ENCODE measurements at regions not wholly inside any gene's neighbourhood (a gene's known extent, or its start where the extent isn't known, plus 50 kb on each side); places are given as distances from the start of the nearest gene placed in this dataset.

DNA sequence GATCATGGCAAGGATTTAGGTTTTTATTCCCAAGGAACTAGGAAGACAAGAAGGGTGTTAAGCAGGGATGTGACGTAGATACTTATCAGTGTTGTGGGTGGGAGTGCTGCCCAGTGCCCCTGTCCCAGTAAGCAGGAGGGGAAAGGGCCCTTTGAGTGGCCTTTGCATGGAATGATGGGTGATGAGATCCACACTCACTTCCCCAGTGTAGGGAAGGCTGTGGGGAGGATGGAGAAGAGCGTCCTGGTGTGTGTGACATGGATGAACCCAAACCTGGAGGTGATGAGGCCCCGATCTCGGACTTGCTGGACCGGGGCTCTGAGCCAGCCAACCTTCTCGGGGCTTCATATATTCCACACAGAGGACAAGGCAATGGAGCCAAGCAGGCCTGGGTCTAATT lies 610.9 kb downstream of the CDH26 start:
- no peak overlapping the region for H3K4me3 ChIP-seq (ENCODE audit: low read length)
- H3K4me1 ChIP-seq (ENCODE audit: insufficient read depth, low read length), result no peaks in the 10 kb centered on the region
- TF ChIP-seq, protein P1, sequence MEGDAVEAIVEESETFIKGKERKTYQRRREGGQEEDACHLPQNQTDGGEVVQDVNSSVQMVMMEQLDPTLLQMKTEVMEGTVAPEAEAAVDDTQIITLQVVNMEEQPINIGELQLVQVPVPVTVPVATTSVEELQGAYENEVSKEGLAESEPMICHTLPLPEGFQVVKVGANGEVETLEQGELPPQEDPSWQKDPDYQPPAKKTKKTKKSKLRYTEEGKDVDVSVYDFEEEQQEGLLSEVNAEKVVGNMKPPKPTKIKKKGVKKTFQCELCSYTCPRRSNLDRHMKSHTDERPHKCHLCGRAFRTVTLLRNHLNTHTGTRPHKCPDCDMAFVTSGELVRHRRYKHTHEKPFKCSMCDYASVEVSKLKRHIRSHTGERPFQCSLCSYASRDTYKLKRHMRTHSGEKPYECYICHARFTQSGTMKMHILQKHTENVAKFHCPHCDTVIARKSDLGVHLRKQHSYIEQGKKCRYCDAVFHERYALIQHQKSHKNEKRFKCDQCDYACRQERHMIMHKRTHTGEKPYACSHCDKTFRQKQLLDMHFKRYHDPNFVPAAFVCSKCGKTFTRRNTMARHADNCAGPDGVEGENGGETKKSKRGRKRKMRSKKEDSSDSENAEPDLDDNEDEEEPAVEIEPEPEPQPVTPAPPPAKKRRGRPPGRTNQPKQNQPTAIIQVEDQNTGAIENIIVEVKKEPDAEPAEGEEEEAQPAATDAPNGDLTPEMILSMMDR (conservative IDR thresholded peaks at IDR 0.05; ENCODE audit: low read depth, low read length), result no peak
- TF ChIP-seq EZH2 (IDR thresholded peaks at IDR 0.05; ENCODE audit: low read length, unreplicated experiment) (no peak), EZH2phosphoT487 (IDR thresholded peaks at IDR 0.05; ENCODE audit: borderline replicate concordance, low read length) (no peak)
- no peak overlapping the region for H3K27ac ChIP-seq (ENCODE audit: low read length)
- no peak overlapping the region for H3K9ac ChIP-seq (ENCODE audit: low read length)
- CTCF ChIA-PET, result no interaction called here
- ATAC-seq, result no peak
- no peaks in the 10 kb centered on the region for H3F3A ChIP-seq (ENCODE audit: low read length, unreplicated experiment)
- intact Hi-C loops (cut with micrococcal nuclease), result no loop called here
- DNase-seq, result no peak
- peaks cover 4% of the 10 kb centered on the region for H3K9me3 ChIP-seq (ENCODE audit: low read length)
- H3K27me3 ChIP-seq (ENCODE audit: low read length), result peaks cover 3% of the 10 kb centered on the region; the same call in 1 of the 2 replicates
- no peaks in the 10 kb centered on the region for H3K36me3 ChIP-seq (ENCODE audit: low read depth, low read length)
- H2AFZ ChIP-seq (ENCODE audit: low read length), result no peak overlapping the region
- no peak overlapping the region for H3K4me2 ChIP-seq (ENCODE audit: low read length)
- no peaks in the 10 kb centered on the region for H3K9me2 ChIP-seq (replicated peaks; ENCODE audit: low read length)
- no TSS peak for BruUV-seq (replicated peaks)
- no peaks in the 10 kb centered on the region for H4K20me1 ChIP-seq (ENCODE audit: low read length)
- POLR2A ChIA-PET (ENCODE audit: unreplicated experiment), result no interaction called here
- no peaks in the 10 kb centered on the region for H3K79me2 ChIP-seq (ENCODE audit: low read length)

DNA sequence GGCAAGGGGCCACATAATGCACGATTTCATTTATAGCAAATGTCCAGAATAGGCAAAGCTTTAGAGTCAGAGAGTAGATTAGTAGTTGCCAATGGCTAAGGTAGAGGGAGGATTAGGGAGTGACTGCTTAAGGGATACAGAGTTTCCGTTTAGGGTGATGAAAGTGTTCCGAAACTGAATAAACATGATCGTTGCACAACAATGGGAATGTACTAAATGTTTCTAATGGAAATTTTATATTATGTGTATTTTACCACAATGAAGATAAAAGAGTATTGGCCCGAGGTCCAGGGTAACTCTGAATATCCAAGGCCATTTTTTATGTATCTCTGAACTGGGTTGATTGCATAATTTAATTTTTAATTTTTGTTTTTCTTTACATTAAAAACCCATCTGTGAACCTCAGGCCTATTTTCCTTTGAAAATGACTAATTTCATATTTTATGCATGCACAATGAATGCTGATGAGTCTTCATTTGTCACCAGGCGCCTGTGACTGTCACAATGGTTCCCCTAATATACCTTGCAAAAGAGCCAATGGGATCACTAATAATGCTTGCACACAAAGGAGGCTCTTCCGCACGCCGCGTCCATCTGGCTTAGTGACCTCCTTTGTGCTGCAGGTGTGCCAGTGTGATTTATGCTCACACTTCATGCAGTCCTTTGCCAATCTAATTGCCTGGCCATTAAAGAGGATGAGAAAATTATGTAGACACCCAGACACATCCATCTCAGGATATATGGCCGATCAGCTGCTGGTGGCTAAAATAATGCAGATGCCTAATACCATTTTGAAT lies 612.5 kb downstream of the CDH26 start:
- Histone ChIP-seq H3K27me3 (ENCODE audit: low read length) (no peaks in the 10 kb centered on the region), H3F3A (ENCODE audit: low read length, unreplicated experiment) (no peaks in the 10 kb centered on the region), H2AFZ (ENCODE audit: low read length) (no peak overlapping the region), H3K4me2 (ENCODE audit: low read length) (no peak overlapping the region), H3K36me3 (ENCODE audit: low read depth, low read length) (no peaks in the 10 kb centered on the region), H4K20me1 (ENCODE audit: low read length) (no peaks in the 10 kb centered on the region), H3K4me3 (ENCODE audit: low read length) (no peak overlapping the region), H3K9me3 (ENCODE audit: low read length) (peaks cover 5% of the 10 kb centered on the region), H3K27ac (ENCODE audit: low read length) (no peak overlapping the region), H3K4me1 (ENCODE audit: insufficient read depth, low read length) (no peaks in the 10 kb centered on the region), H3K9me2 (replicated peaks; ENCODE audit: low read length) (no peaks in the 10 kb centered on the region), H3K9ac (ENCODE audit: low read length) (no peak overlapping the region), H3K79me2 (ENCODE audit: low read length) (no peaks in the 10 kb centered on the region)
- ChIA-PET CTCF (no interaction called here), POLR2A (ENCODE audit: unreplicated experiment) (no interaction called here)
- ATAC-seq (no peak), DNase-seq (no peak)
- intact Hi-C loops (cut with micrococcal nuclease), result no loop called here
- no peak for TF ChIP-seq EZH2phosphoT487 (IDR thresholded peaks at IDR 0.05; ENCODE audit: borderline replicate concordance, low read length)
- TF ChIP-seq EZH2 (IDR thresholded peaks at IDR 0.05; ENCODE audit: low read length, unreplicated experiment), result no peak
- TF ChIP-seq, protein P1 (conservative IDR thresholded peaks at IDR 0.05; ENCODE audit: low read depth, low read length), result no peak
- BruUV-seq (replicated peaks), result no TSS peak

- Histone ChIP-seq H3K27me3 (ENCODE audit: low read length) (no peaks in the 10 kb centered on the region), H3K27ac (ENCODE audit: low read length) (no peak overlapping the region), H3K9ac (ENCODE audit: low read length) (no peak overlapping the region), H2AFZ (ENCODE audit: low read length) (no peak overlapping the region), H3K4me2 (ENCODE audit: low read length) (no peak overlapping the region), H3K9me2 (replicated peaks; ENCODE audit: low read length) (no peaks in the 10 kb centered on the region), H3K36me3 (ENCODE audit: low read depth, low read length) (no peaks in the 10 kb centered on the region), H4K20me1 (ENCODE audit: low read length) (no peaks in the 10 kb centered on the region), H3F3A (ENCODE audit: low read length, unreplicated experiment) (no peaks in the 10 kb centered on the region), H3K4me3 (ENCODE audit: low read length) (no peak overlapping the region), H3K4me1 (ENCODE audit: insufficient read depth, low read length) (no peaks in the 10 kb centered on the region), H3K9me3 (ENCODE audit: low read length) (peaks cover 11% of the 10 kb centered on the region), H3K79me2 (ENCODE audit: low read length) (no peaks in the 10 kb centered on the region)
- TF ChIP-seq EZH2 (IDR thresholded peaks at IDR 0.05; ENCODE audit: low read length, unreplicated experiment) (no peak), EZH2phosphoT487 (IDR thresholded peaks at IDR 0.05; ENCODE audit: borderline replicate concordance, low read length) (no peak)
- TF ChIP-seq, protein P1 (conservative IDR thresholded peaks at IDR 0.05; ENCODE audit: low read depth, low read length), result no peak
- ChIA-PET POLR2A (ENCODE audit: unreplicated experiment) (no interaction called here), CTCF (no interaction called here)
- no TSS peak for BruUV-seq (replicated peaks)
- intact Hi-C loops (cut with micrococcal nuclease), result no loop called here
- no peak for DNase-seq
- ATAC-seq, result no peak
Measured at GRCh38 chr20:60573003-60573680, 614.9 kb downstream of the CDH26 start.
